Type B pancreatic cell (in vitro differentiated cells): ENCODE measurements at regions not wholly inside any gene's neighbourhood (a gene's known extent, or its start where the extent isn't known, plus 50 kb on each side); places are given as distances from the start of the nearest gene placed in this dataset.

Experiments used
- DNase-seq: peaks from one replicate; pipeline ENCODE4 v3.0.0; 2021; ENCODE audit warnings: mixed read lengths; ENCODE audit not compliant: unreplicated experiment; ENCODE audit errors: extremely low spot score
- H3K27ac Mint-ChIP-seq: 2 replicates; pipeline ENCODE4 v1.8.0; 2021; ENCODE audit warnings: mild to moderate bottlenecking, mixed read lengths
- H3K27me3 Mint-ChIP-seq: 2 replicates; pipeline ENCODE4 v1.8.0; 2021; ENCODE audit warnings: mixed read lengths
- H3K36me3 Mint-ChIP-seq: 2 replicates; pipeline ENCODE4 v1.8.0; 2021; ENCODE audit warnings: mixed read lengths
- H3K4me1 Mint-ChIP-seq: one replicate; pipeline ENCODE4 v1.8.0; 2021; ENCODE audit warnings: mixed read lengths; ENCODE audit not compliant: unreplicated experiment
- H3K4me3 Mint-ChIP-seq: 2 replicates; pipeline ENCODE4 v1.8.0; 2021; ENCODE audit warnings: mild to moderate bottlenecking, mixed read lengths
- H3K9me3 Mint-ChIP-seq: 2 replicates; pipeline ENCODE4 v1.8.0; 2021; ENCODE audit warnings: mixed read lengths
- CTCF ChIP-seq: fragments of 200-600 bp; sonication (generic); conservative IDR thresholded peaks from 2 replicates; pipeline ENCODE4 v1.5.0; 2021; ENCODE audit warnings: antibody characterized with exemption, mild to moderate bottlenecking

GRCh38 chr10:70991140-70992124 is 103.1 kb upstream of the PCBD1 start:
- H3K36me3 Mint-ChIP-seq = no peaks in the 10 kb centered on the region
- no peak for TF ChIP-seq CTCF
- H3K4me1 Mint-ChIP-seq = peaks cover 19% of the 10 kb centered on the region
- H3K4me3 Mint-ChIP-seq = no peak overlapping the region
- H3K27ac Mint-ChIP-seq = no peak overlapping the region
- H3K27me3 Mint-ChIP-seq = peaks cover 7% of the 10 kb centered on the region
- H3K9me3 Mint-ChIP-seq = no peaks in the 10 kb centered on the region
- DNase-seq = no peak

GRCh38 chr10:70992436-70992835 is 104.1 kb upstream of the PCBD1 start:
- H3K27ac Mint-ChIP-seq = no peak overlapping the region
- H3K9me3 Mint-ChIP-seq = no peaks in the 10 kb centered on the region
- H3K36me3 Mint-ChIP-seq = no peaks in the 10 kb centered on the region
- DNase-seq = no peak
- peaks cover 16% of the 10 kb centered on the region for H3K4me1 Mint-ChIP-seq
- H3K27me3 Mint-ChIP-seq = peaks cover 10% of the 10 kb centered on the region
- no peak overlapping the region for H3K4me3 Mint-ChIP-seq
- TF ChIP-seq CTCF = no peak

GRCh38 chr10:70993051-70993450 is 104.7 kb upstream of the PCBD1 start:
- Mint-ChIP-seq H3K4me1 (peaks cover 13% of the 10 kb centered on the region), H3K4me3 (no peak overlapping the region), H3K36me3 (no peaks in the 10 kb centered on the region), H3K9me3 (no peaks in the 10 kb centered on the region), H3K27ac (no peak overlapping the region), H3K27me3 (peaks cover 11% of the 10 kb centered on the region)
- no peak for TF ChIP-seq CTCF
- DNase-seq = no peak

GRCh38 chr10:70996549-70996948 is 108.2 kb upstream of the PCBD1 start:
- TF ChIP-seq CTCF = no peak
- H3K4me3 Mint-ChIP-seq = no peak overlapping the region
- no peak overlapping the region for H3K27ac Mint-ChIP-seq
- DNase-seq = no peak
- no peaks in the 10 kb centered on the region for H3K4me1 Mint-ChIP-seq
- no peaks in the 10 kb centered on the region for H3K36me3 Mint-ChIP-seq
- peaks cover 4% of the 10 kb centered on the region for H3K9me3 Mint-ChIP-seq
- peaks cover 28% of the 10 kb centered on the region for H3K27me3 Mint-ChIP-seq

GRCh38 chr10:70997236-70997635 is 108.9 kb upstream of the PCBD1 start:
- H3K27ac Mint-ChIP-seq = no peak overlapping the region
- TF ChIP-seq CTCF = no peak
- peaks cover 4% of the 10 kb centered on the region for H3K9me3 Mint-ChIP-seq
- H3K36me3 Mint-ChIP-seq = no peaks in the 10 kb centered on the region
- DNase-seq = no peak
- no peak overlapping the region for H3K4me3 Mint-ChIP-seq
- H3K4me1 Mint-ChIP-seq = no peaks in the 10 kb centered on the region
- H3K27me3 Mint-ChIP-seq = peaks cover 33% of the 10 kb centered on the region
